ENCODE measurements at regions not wholly inside any gene's neighbourhood (a gene's known extent, or its start where the extent isn't known, plus 50 kb on each side); places are given as distances from the start of the nearest gene placed in this dataset.

GRCh38 chr5:3996707-3997336 lies 401.2 kb downstream of the IRX1 start:
- Histone ChIP-seq H3K27ac (ENCODE audit: low read depth) (no peak overlapping the region), H2AFZ (no peak overlapping the region), H3K79me2 (replicated peaks; ENCODE audit: insufficient read depth) (no peaks in the 10 kb centered on the region), H3K4me2 (no peak overlapping the region), H3K36me3 (ENCODE audit: insufficient read depth) (no peaks in the 10 kb centered on the region), H3K4me1 (ENCODE audit: insufficient read depth) (no peaks in the 10 kb centered on the region), H4K20me1 (replicated peaks; ENCODE audit: insufficient read depth) (no peaks in the 10 kb centered on the region), H3K27me3 (ENCODE audit: insufficient read depth) (no peaks in the 10 kb centered on the region), H3F3A (replicated peaks; ENCODE audit: low read depth) (no peaks in the 10 kb centered on the region), H3K4me3 (no peak overlapping the region), H3K9me2 (ENCODE audit: insufficient read depth) (no peaks in the 10 kb centered on the region)
- H3K27ac Mint-ChIP-seq: no peak overlapping the region
- H3K9me3 Mint-ChIP-seq: peaks cover 10% of the 10 kb centered on the region; the same call in 2 of the 3 replicates
- DNase-seq (ENCODE audit: low spot score) (no peak), ATAC-seq (no peak)
- no peaks in the 10 kb centered on the region; the same call in 2 of the 3 replicates for H3K36me3 Mint-ChIP-seq (ENCODE audit: low read depth)
- H3K4me3 Mint-ChIP-seq: no peak overlapping the region
- no peaks in the 10 kb centered on the region for H3K4me1 Mint-ChIP-seq
- TF ChIP-seq EZH2 (IDR thresholded peaks at IDR 0.05; ENCODE audit: low read depth, unreplicated experiment): no peak
- no peak for TF ChIP-seq JUNB (IDR thresholded peaks at IDR 0.05; ENCODE audit: unreplicated experiment)
- no peak for TF ChIP-seq POLR2AphosphoS5 (IDR thresholded peaks at IDR 0.05; ENCODE audit: low read depth)
- H3K27me3 Mint-ChIP-seq (ENCODE audit: insufficient read depth, low read depth, poor library complexity): peaks cover 8% of the 10 kb centered on the region

- no peak overlapping the region for H3K27ac Mint-ChIP-seq
Measured at GRCh38 chr5:3997670-3998069, 402.0 kb downstream of the IRX1 start.

GRCh38 chr5:3999929-4000328 lies 404.3 kb downstream of the IRX1 start:
- Histone ChIP-seq H3K27me3 (ENCODE audit: insufficient read depth) (no peaks in the 10 kb centered on the region), H3K9me2 (ENCODE audit: insufficient read depth) (no peaks in the 10 kb centered on the region), H3F3A (replicated peaks; ENCODE audit: low read depth) (no peaks in the 10 kb centered on the region), H4K20me1 (replicated peaks; ENCODE audit: insufficient read depth) (no peaks in the 10 kb centered on the region), H3K4me1 (ENCODE audit: insufficient read depth) (no peaks in the 10 kb centered on the region), H2AFZ (no peak overlapping the region), H3K79me2 (replicated peaks; ENCODE audit: insufficient read depth) (no peaks in the 10 kb centered on the region), H3K4me2 (no peak overlapping the region), H3K36me3 (ENCODE audit: insufficient read depth) (no peaks in the 10 kb centered on the region), H3K4me3 (no peak overlapping the region), H3K27ac (ENCODE audit: low read depth) (no peak overlapping the region)
- Mint-ChIP-seq H3K4me1 (no peaks in the 10 kb centered on the region), H3K36me3 (ENCODE audit: low read depth) (no peaks in the 10 kb centered on the region), H3K4me3 (no peak overlapping the region), H3K9me3 (peaks cover 10% of the 10 kb centered on the region; the same call in 1 of the 3 replicates), H3K27ac (no peak overlapping the region), H3K27me3 (ENCODE audit: insufficient read depth, low read depth, poor library complexity) (peaks cover 8% of the 10 kb centered on the region)
- DNase-seq (ENCODE audit: low spot score) (no peak), ATAC-seq (no peak)
- TF ChIP-seq ETS1 (IDR thresholded peaks at IDR 0.05): no peak
- no peak for TF ChIP-seq STAT1 (IDR thresholded peaks at IDR 0.05; ENCODE audit: unreplicated experiment)
- TF ChIP-seq EZH2phosphoT487 (IDR thresholded peaks at IDR 0.05; ENCODE audit: unreplicated experiment): no peak
- no peak for TF ChIP-seq ZNF331 (CRISPR knock-in tag; IDR thresholded peaks at IDR 0.05; ENCODE audit: low read depth)
- no peak for TF ChIP-seq CREB1 (CRISPR knock-in tag; IDR thresholded peaks at IDR 0.05; ENCODE audit: low read depth)
- TF ChIP-seq CTCF (conservative IDR thresholded peaks at IDR 0.05; ENCODE audit: low read depth in 2 of 2): no peak
- TF ChIP-seq EZH2 (IDR thresholded peaks at IDR 0.05; ENCODE audit: low read depth, unreplicated experiment): no peak
- no peak for TF ChIP-seq NANOG (IDR thresholded peaks at IDR 0.05; ENCODE audit: borderline replicate concordance)
- TF ChIP-seq JUNB (IDR thresholded peaks at IDR 0.05; ENCODE audit: unreplicated experiment): no peak

More at GRCh38 chr5:3997670-3998069, 402.0 kb downstream of the IRX1 start:
- H4K20me1 ChIP-seq (replicated peaks; ENCODE audit: insufficient read depth): no peaks in the 10 kb centered on the region
- no peak overlapping the region for H2AFZ ChIP-seq
- no peaks in the 10 kb centered on the region for H3K79me2 ChIP-seq (replicated peaks; ENCODE audit: insufficient read depth)
- Mint-ChIP-seq H3K9me3 (peaks cover 10% of the 10 kb centered on the region; the same call in 2 of the 3 replicates), H3K36me3 (ENCODE audit: low read depth) (no peaks in the 10 kb centered on the region), H3K4me1 (no peaks in the 10 kb centered on the region), H3K4me3 (no peak overlapping the region), H3K27me3 (ENCODE audit: insufficient read depth, low read depth, poor library complexity) (peaks cover 8% of the 10 kb centered on the region)
- no peak overlapping the region for H3K4me2 ChIP-seq
- no peaks in the 10 kb centered on the region for H3K9me2 ChIP-seq (ENCODE audit: insufficient read depth)
- no peaks in the 10 kb centered on the region for H3K36me3 ChIP-seq (ENCODE audit: insufficient read depth)
- H3F3A ChIP-seq (replicated peaks; ENCODE audit: low read depth): no peaks in the 10 kb centered on the region
- no peak overlapping the region for H3K27ac ChIP-seq (ENCODE audit: low read depth)
- DNase-seq (ENCODE audit: low spot score) (no peak), ATAC-seq (no peak)
- no peak for TF ChIP-seq JUNB (IDR thresholded peaks at IDR 0.05; ENCODE audit: unreplicated experiment)
- H3K4me3 ChIP-seq: no peak overlapping the region
- no peaks in the 10 kb centered on the region for H3K27me3 ChIP-seq (ENCODE audit: insufficient read depth)
- H3K4me1 ChIP-seq (ENCODE audit: insufficient read depth): no peaks in the 10 kb centered on the region

Measured in GM23338 (cell line).